Prostate gland (tissue), 2 donors: ENCODE measurements at regions not wholly inside any gene's neighbourhood (a gene's known extent, or its start where the extent isn't known, plus 50 kb on each side); places are given as distances from the start of the nearest gene placed in this dataset.

Experiments used
- DNase-seq: peaks from one replicate; pipeline ENCODE4 v3.0.0-alpha.2; 2019; ENCODE audit warnings: low spot score
- H3K27ac ChIP-seq, 2 donors: fragments of 200-600 bp; sonication (generic); 2 replicates each; pipeline ENCODE4 v1.5.1; 2017 to 2019
- H3K27me3 ChIP-seq: fragments of 200-600 bp; sonication (generic); replicated peaks from 2 replicates; pipeline ENCODE4 v1.5.1; 2019; ENCODE audit not compliant: insufficient read depth
- H3K36me3 ChIP-seq, 2 donors: fragments of 200-600 bp; sonication (generic); 1 replicate in 1 of 2; 2 replicates in 1 of 2; pipeline versions ENCODE4 v1.5.1 to v1.8.1; 2017 to 2019
- H3K4me1 ChIP-seq: fragments of 200-600 bp; sonication (generic); replicated peaks from 2 replicates; pipeline ENCODE4 v1.5.1; 2019
- H3K4me3 ChIP-seq, 2 donors: fragments of 200-600 bp; sonication (generic); 2 replicates each; pipeline ENCODE4 v1.5.1; 2017 to 2019
- H3K9me3 ChIP-seq: fragments of 200-600 bp; sonication (generic); 2 replicates; pipeline ENCODE4 v1.5.1; 2017
- CTCF ChIP-seq, 4 experiments: fragments of 200-600 bp in 2 of 4; fragments of 450-650 bp in 2 of 4; sonication (generic) in 2 of 4; IDR thresholded peaks; 1 replicate in 3 of 4; 2 replicates in 1 of 4; pipeline ENCODE4 v1.5.1; 2016 to 2019; ENCODE audit warnings: antibody characterized with exemption in 4 of 4, mild to moderate bottlenecking in 2 of 4, moderate library complexity in 2 of 4
- POLR2A ChIP-seq: fragments of 450-650 bp; IDR thresholded peaks from one replicate; pipeline ENCODE4 v1.6.1; 2016; ENCODE audit warnings: antibody characterized with exemption, mild to moderate bottlenecking
- POLR2AphosphoS5 ChIP-seq: sonication (generic); formaldehyde crosslinking; IDR thresholded peaks from one replicate; pipeline ENCODE4 v1.6.1; 2017; ENCODE audit warnings: antibody characterized with exemption
- WGBS: methylation state at CpG from one replicate; pipeline ENCODE4 v1.1.5; 2018; 5-methylcytosine and 5-hydroxymethylcytosine counted together
- intact Hi-C: fragments of 100-400 bp; cut with DNase I; formaldehyde crosslinking; loops from one replicate; pipeline ENCODE4 v1.14.2; 2022

GRCh38 chr2:7205151-7205830 is 288.1 kb downstream of the RNF144A start:
- TF ChIP-seq CTCF (IDR thresholded peaks at IDR 0.05) (no peak), POLR2AphosphoS5 (no peak), POLR2A (no peak)
- H3K36me3 ChIP-seq = no peaks in the 10 kb centered on the region
- intact Hi-C loops = no loop called here

GRCh38 chr2:7206111-7206810 is 289.0 kb downstream of the RNF144A start:
- TF ChIP-seq POLR2AphosphoS5 = no peak
- TF ChIP-seq POLR2A = no peak
- TF ChIP-seq CTCF (IDR thresholded peaks at IDR 0.05) = no peak
- no peak for DNase-seq
- Histone ChIP-seq H3K27ac (no peak overlapping the region), H3K27me3 (no peaks in the 10 kb centered on the region), H3K4me1 (no peaks in the 10 kb centered on the region), H3K36me3 (no peaks in the 10 kb centered on the region), H3K9me3 (no peaks in the 10 kb centered on the region), H3K4me3 (no peak overlapping the region)
- WGBS = 92% methylated on average over 10 of the region's 10 CpGs
- intact Hi-C loops = no loop called here

More at GRCh38 chr2:7205151-7205830, 288.1 kb downstream of the RNF144A start:
- no peak for DNase-seq
- Histone ChIP-seq H3K27ac (no peak overlapping the region), H3K27me3 (no peaks in the 10 kb centered on the region), H3K9me3 (no peaks in the 10 kb centered on the region), H3K4me3 (no peak overlapping the region), H3K4me1 (no peaks in the 10 kb centered on the region)
- 76% methylated on average over 9 of the region's 9 CpGs for WGBS

- Histone ChIP-seq H3K4me3 (no peak overlapping the region), H3K9me3 (no peaks in the 10 kb centered on the region), H3K4me1 (no peaks in the 10 kb centered on the region), H3K27me3 (no peaks in the 10 kb centered on the region), H3K27ac (no peak overlapping the region), H3K36me3 (no peaks in the 10 kb centered on the region)
- WGBS = 85% methylated on average over 7 of the region's 7 CpGs
- DNase-seq = no peak
- intact Hi-C loops = no loop called here
- TF ChIP-seq CTCF (IDR thresholded peaks at IDR 0.05) (no peak), POLR2A (no peak), POLR2AphosphoS5 (no peak)
These were observed 290.4 kb downstream of the RNF144A start for GRCh38 chr2:7207631-7208030.

- no peaks in the 10 kb centered on the region for H3K4me1 ChIP-seq
- H3K27me3 ChIP-seq = no peaks in the 10 kb centered on the region
- intact Hi-C loops = no loop called here
- no peaks in the 10 kb centered on the region for H3K9me3 ChIP-seq
- no peaks in the 10 kb centered on the region for H3K36me3 ChIP-seq
- 85% methylated on average over 5 of the region's 5 CpGs for WGBS
- TF ChIP-seq CTCF (IDR thresholded peaks at IDR 0.05) (no peak), POLR2AphosphoS5 (no peak), POLR2A (no peak)
- H3K4me3 ChIP-seq = no peak overlapping the region
- DNase-seq = no peak
- no peak overlapping the region for H3K27ac ChIP-seq
These were observed 292.7 kb downstream of the RNF144A start for GRCh38 chr2:7209757-7210555.
